Gastrocnemius medialis (tissue), 4 donors: ENCODE measurements at regions not wholly inside any gene's neighbourhood (a gene's known extent, or its start where the extent isn't known, plus 50 kb on each side); places are given as distances from the start of the nearest gene placed in this dataset.

Experiments used
- ATAC-seq, 2 donors: fragments of 150-250 bp; one replicate each; pipeline ENCODE4 v1.9.1; 2016
- DNase-seq, 2 donors: peaks; one replicate each; pipeline ENCODE4 v3.0.0-alpha.2; 2019
- H3K27ac ChIP-seq, 4 donors: fragments of 200-600 bp; sonication (generic); 1 replicate in 1 of 4; 2 replicates in 3 of 4; pipeline ENCODE4 v1.5.1; 2016 to 2018; ENCODE audit warnings: mild to moderate bottlenecking in 2 of 4, moderate library complexity in 1 of 4
- H3K27me3 ChIP-seq, 3 donors: fragments of 200-600 bp; sonication (generic) in 2 of 3; 1 replicate in 1 of 3; 2 replicates in 2 of 3; pipeline versions ENCODE4 v1.5.1 to v1.6.0; 2016 to 2019; ENCODE audit warnings: mild to moderate bottlenecking in 1 of 3, moderate library complexity in 1 of 3
- H3K36me3 ChIP-seq, 2 donors: fragments of 200-600 bp; sonication (generic) in 1 of 2; one replicate each; pipeline ENCODE4 v1.5.1; 2017 to 2018
- H3K4me1 ChIP-seq, 2 donors: fragments of 200-600 bp; sonication (generic) in 1 of 2; one replicate each; pipeline ENCODE4 v1.5.1; 2016 to 2017; ENCODE audit warnings: mild to moderate bottlenecking in 2 of 2
- H3K4me3 ChIP-seq, 4 donors: fragments of 200-600 bp; sonication (generic) in 3 of 4; 1 replicate in 1 of 4; 2 replicates in 3 of 4; pipeline ENCODE4 v1.5.1; 2016 to 2019; ENCODE audit warnings: mild to moderate bottlenecking in 2 of 4
- H3K9me3 ChIP-seq, 3 donors: fragments of 200-600 bp; sonication (generic) in 2 of 3; 1 replicate in 1 of 3; 2 replicates in 2 of 3; pipeline ENCODE4 v1.5.1; 2016 to 2019
- POLR2A ChIP-seq, 2 donors: fragments of 450-650 bp; IDR thresholded peaks; one replicate each; pipeline ENCODE4 v1.6.1; 2017; ENCODE audit warnings: antibody characterized with exemption in 2 of 2, mild to moderate bottlenecking in 2 of 2, moderate library complexity in 2 of 2
- in situ Hi-C, 4 donors: fragments of 200-750 bp; cut with MboI; loops; one replicate each; pipeline versions ENCODE4 v1.15.0 to v1.8.0; 2017; ENCODE audit warnings: low sequenced_read_pairs in 4 of 4
- intact Hi-C: fragments of 100-400 bp; cut with DNase I; formaldehyde crosslinking; loops from one replicate; pipeline ENCODE4 v1.15.1; 2023; ENCODE audit warnings: low total_unique reads
- TF ChIP-seq, protein P1 (sequence below), 5 experiments: fragments of 450-650 bp in 3 of 5; fragments of 200-600 bp in 2 of 5; sonication (generic) in 2 of 5; IDR thresholded peaks in 4 of 5; conservative IDR thresholded peaks in 1 of 5; 1 replicate in 4 of 5; 2 replicates in 1 of 5; pipeline ENCODE4 v1.5.1; 2016 to 2019; ENCODE audit warnings: antibody characterized with exemption in 5 of 5, mild to moderate bottlenecking in 3 of 5, moderate library complexity in 3 of 5

DNA sequence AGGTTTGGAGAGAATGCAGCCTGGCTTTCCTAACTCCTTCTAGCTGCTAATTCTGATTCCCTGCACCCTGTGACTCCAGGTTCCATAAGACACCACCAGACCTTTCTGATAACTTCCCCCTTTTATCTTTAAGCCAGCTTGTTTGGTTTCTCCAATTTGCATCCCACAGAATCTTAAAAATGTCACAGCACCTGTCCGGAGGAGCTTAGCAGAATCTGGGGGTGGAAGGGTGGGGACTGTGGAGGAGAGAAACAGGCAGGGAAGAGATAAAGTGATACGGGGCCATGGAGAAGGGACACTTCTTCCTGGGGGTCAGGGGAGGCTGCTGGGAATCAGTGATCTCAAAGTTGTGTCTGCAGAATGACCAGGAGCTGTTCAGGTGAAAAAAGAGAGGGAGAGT is 59.4 kb downstream of the FOXL1 start:
- Histone ChIP-seq H3K9me3 (no peaks in the 10 kb centered on the region), H3K27me3 (no peaks in the 10 kb centered on the region), H3K36me3 (no peaks in the 10 kb centered on the region), H3K27ac (no peak overlapping the region), H3K4me1 (no peaks in the 10 kb centered on the region), H3K4me3 (no peak overlapping the region)
- DNase-seq (no peak), ATAC-seq (no peak)
- intact Hi-C loops (no loop called here), in situ Hi-C loops (no loop called here)
- TF ChIP-seq, protein P1, sequence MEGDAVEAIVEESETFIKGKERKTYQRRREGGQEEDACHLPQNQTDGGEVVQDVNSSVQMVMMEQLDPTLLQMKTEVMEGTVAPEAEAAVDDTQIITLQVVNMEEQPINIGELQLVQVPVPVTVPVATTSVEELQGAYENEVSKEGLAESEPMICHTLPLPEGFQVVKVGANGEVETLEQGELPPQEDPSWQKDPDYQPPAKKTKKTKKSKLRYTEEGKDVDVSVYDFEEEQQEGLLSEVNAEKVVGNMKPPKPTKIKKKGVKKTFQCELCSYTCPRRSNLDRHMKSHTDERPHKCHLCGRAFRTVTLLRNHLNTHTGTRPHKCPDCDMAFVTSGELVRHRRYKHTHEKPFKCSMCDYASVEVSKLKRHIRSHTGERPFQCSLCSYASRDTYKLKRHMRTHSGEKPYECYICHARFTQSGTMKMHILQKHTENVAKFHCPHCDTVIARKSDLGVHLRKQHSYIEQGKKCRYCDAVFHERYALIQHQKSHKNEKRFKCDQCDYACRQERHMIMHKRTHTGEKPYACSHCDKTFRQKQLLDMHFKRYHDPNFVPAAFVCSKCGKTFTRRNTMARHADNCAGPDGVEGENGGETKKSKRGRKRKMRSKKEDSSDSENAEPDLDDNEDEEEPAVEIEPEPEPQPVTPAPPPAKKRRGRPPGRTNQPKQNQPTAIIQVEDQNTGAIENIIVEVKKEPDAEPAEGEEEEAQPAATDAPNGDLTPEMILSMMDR (IDR thresholded peaks at IDR 0.05 in 4 of 5, conservative IDR thresholded peaks at IDR 0.05 in 1 of 5), result no peak
- no peak for TF ChIP-seq POLR2A (IDR thresholded peaks at IDR 0.05)

DNA sequence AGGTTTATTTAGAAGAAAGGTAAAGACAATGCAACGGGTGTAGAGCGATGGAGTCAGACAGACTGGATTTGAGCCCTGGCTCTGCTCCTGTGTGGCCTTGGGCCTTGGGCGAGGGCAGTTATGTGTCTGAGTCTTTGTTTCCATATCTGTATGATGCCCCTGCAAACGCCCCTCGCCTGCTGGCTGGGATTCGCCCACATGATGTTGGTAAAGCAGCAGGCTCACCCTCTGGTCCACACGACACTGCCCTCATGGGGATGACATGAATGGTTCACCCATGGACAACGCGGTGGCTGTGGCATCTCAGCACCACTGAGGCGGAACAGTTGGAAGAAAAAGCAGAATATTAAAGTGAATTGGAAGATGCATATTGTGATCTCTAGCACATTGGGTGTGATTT is 60.3 kb downstream of the FOXL1 start:
- Histone ChIP-seq H3K27me3 (no peaks in the 10 kb centered on the region), H3K36me3 (no peaks in the 10 kb centered on the region), H3K27ac (peak overlapping the region in 1 of 4 donors; percentile 31), H3K4me3 (no peak overlapping the region), H3K9me3 (no peaks in the 10 kb centered on the region), H3K4me1 (no peaks in the 10 kb centered on the region)
- in situ Hi-C loops (no loop called here), intact Hi-C loops (no loop called here)
- DNase-seq (no peak), ATAC-seq (no peak)
- no peak for TF ChIP-seq POLR2A (IDR thresholded peaks at IDR 0.05)

DNA sequence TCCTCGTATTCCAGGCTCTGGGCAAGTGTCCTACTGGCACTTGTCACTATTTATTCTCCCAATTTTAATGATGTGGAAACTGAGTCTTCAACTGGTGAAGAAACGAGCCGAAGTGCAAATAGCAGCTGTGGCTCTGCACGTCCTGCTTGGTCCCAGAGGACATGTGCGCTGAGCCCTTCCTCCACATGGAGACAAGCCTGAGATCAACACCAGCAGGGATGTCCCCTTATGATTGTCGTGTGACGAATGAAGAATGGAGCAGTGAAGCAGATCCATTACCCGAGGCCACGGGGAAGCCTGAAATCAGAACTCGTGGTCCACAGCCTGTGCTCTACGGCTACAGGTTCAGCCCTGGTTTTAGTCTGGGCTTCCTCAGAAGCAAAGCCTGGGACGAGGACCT is 61.0 kb downstream of the FOXL1 start:
- TF ChIP-seq, protein P1 (IDR thresholded peaks at IDR 0.05 in 4 of 5, conservative IDR thresholded peaks at IDR 0.05 in 1 of 5), result no peak
- TF ChIP-seq POLR2A (IDR thresholded peaks at IDR 0.05), result no peak
- H3K4me3 ChIP-seq, result no peak overlapping the region
- in situ Hi-C loops (no loop called here), intact Hi-C loops (no loop called here)
- H3K27me3 ChIP-seq, result no peaks in the 10 kb centered on the region
- ATAC-seq, result peak; percentile 34 to 35
- H3K4me1 ChIP-seq, result no peaks in the 10 kb centered on the region
- DNase-seq, result no peak
- H3K27ac ChIP-seq, result peak overlapping the region in 2 of 4 donors; percentile 50 to 64
- no peaks in the 10 kb centered on the region for H3K36me3 ChIP-seq
- no peaks in the 10 kb centered on the region for H3K9me3 ChIP-seq

DNA sequence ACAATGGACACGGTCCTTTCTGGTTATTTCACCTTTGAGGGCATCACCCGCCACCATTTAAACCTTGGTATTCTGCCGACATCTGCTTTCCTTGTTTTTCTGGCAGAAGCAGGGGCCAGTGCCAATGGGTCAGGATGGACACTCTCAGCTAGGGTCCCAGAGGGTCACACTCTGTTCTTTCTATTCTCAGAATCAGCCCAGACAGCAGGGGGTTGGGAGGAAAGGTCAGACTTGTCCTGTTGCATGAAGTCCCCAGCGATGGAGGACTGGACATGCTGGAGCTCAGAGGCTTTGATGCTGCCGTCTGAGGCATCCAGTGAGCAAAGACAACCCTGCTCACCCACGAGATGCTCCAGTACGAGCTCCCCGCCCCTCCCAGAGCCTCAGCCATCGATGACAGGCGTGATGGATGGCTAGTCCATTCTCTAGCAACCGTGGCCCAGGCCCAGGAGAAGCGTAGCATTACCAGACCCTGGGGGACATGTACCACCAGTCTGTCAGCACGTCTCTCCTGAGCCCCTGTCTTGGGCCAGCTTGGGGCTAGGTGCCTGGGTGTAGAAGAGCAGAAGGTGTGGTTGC is 62.0 kb downstream of the FOXL1 start:
- intact Hi-C loops (no loop called here), in situ Hi-C loops (no loop called here)
- ATAC-seq (peak in 1 of 2 donors; percentile 49), DNase-seq (peak in 1 of 2 donors; percentile 22)
- no peaks in the 10 kb centered on the region for H3K36me3 ChIP-seq
- no peak overlapping the region for H3K4me3 ChIP-seq
- no peaks in the 10 kb centered on the region for H3K9me3 ChIP-seq
- no peaks in the 10 kb centered on the region for H3K4me1 ChIP-seq
- H3K27ac ChIP-seq, result peak overlapping the region in 2 of 4 donors; percentile 50 to 64
- TF ChIP-seq POLR2A (IDR thresholded peaks at IDR 0.05), result no peak
- TF ChIP-seq, protein P1 (IDR thresholded peaks at IDR 0.05 in 4 of 5, conservative IDR thresholded peaks at IDR 0.05 in 1 of 5), result no peak
- no peaks in the 10 kb centered on the region for H3K27me3 ChIP-seq

DNA sequence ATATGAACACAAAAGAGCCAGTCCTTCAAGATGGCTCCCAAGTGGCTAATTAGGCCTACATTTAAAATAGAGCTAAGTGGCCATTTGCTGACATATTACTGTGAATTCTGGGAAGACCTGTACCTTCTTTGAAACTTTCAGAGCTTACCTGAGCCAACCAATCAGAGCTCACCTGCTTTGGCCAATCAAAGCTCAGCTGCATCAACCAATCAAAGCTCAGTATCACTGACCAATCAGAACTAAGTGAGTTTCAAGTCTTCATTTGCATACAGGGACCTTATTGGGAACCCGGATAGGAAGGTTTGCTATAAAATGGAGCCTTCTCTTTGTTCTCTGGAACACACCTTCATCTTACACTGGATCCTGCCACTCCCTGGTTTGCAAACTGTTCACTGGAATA is 63.7 kb downstream of the FOXL1 start:
- Histone ChIP-seq H3K27ac (no peak overlapping the region), H3K9me3 (no peaks in the 10 kb centered on the region), H3K4me1 (no peaks in the 10 kb centered on the region), H3K4me3 (no peak overlapping the region), H3K36me3 (no peaks in the 10 kb centered on the region), H3K27me3 (no peaks in the 10 kb centered on the region)
- TF ChIP-seq, protein P1 (IDR thresholded peaks at IDR 0.05 in 4 of 5, conservative IDR thresholded peaks at IDR 0.05 in 1 of 5), result no peak
- no peak for TF ChIP-seq POLR2A (IDR thresholded peaks at IDR 0.05)
- ATAC-seq, result no peak
- intact Hi-C loops, result no loop called here
- no peak for DNase-seq
- in situ Hi-C loops, result no loop called here
